HepG2 (cell line): ENCODE measurements at regions not wholly inside any gene's neighbourhood (a gene's known extent, or its start where the extent isn't known, plus 50 kb on each side); places are given as distances from the start of the nearest gene placed in this dataset.
A peak's percentile ranks its signal among the peaks of the same experiment; 100 is the strongest.

Source experiments
- ATAC-seq: fragments of 200-7000 bp; cut with Tn5 transposase; 3 replicates; pipeline ENCODE4 v1.9.1; 2020; ENCODE audit warnings: mild to moderate bottlenecking, moderate library complexity
- BruUV-seq: library from RNA; stranded (reverse); fragments of 400-500 nt; replicated peaks from 2 replicates; lab custom pipeline; 2021; lab: Mats Ljungman, UMichigan
- CTCF ChIA-PET: fragments of 300-600 bp; formaldehyde crosslinking; extraction: SDS; loops from one replicate; lab custom pipeline; 2021; ENCODE audit warnings: low total read pairs, inconsistent platforms, low intra/inter-chr PET ratio; lab: Yijun Ruan, JAX
- POLR2A ChIA-PET: fragments of 350-600 bp; sonication (Branson Sonifier 250); formaldehyde crosslinking; loops from one replicate; lab custom pipeline; 2020; ENCODE audit warnings: antibody characterized with exemption, inconsistent platforms; lab: Yijun Ruan, JAX
- DNase-seq: peaks from one replicate; pipeline ENCODE4 v3.0.0-alpha.2; 2015; ENCODE audit warnings: low spot score
- FAIRE-seq: peaks from 3 replicates; lab custom pipeline; 2011; peaks lifted over from hg19 to GRCh38; lab: Jason Lieb, UNC
- H2AFZ ChIP-seq: one replicate; pipeline ENCODE4 v1.6.1; 2011; ENCODE audit warnings: low read length, inconsistent platforms
- H3K27ac ChIP-seq: fragments of 300-600 bp; 3 replicates; pipeline ENCODE4 v1.8.0; 2011; ENCODE audit warnings: mixed run types, mild to moderate bottlenecking, mixed read lengths, low read length, inconsistent platforms; ENCODE audit not compliant: insufficient read depth; ENCODE audit errors: extremely low read length
- H3K27me3 ChIP-seq, 2 experiments: fragments of 200-600 bp in 1 of 2; 2 replicates in 1 of 2; 3 replicates in 1 of 2; pipeline versions ENCODE4 v1.6.0 to v1.8.0; 2011; ENCODE audit warnings: low read length in 2 of 2, mild to moderate bottlenecking in 2 of 2, moderate library complexity in 2 of 2, inconsistent platforms in 1 of 2; ENCODE audit not compliant: insufficient read depth in 2 of 2, control insufficient read depth in 1 of 2
- H3K36me3 ChIP-seq, 2 experiments: fragments of 200-600 bp in 1 of 2; replicated peaks in 1 of 2; 2 replicates in 1 of 2; 3 replicates in 1 of 2; pipeline versions ENCODE4 v1.5.1 to v1.8.0; 2011; ENCODE audit warnings: low read length in 2 of 2, inconsistent platforms in 1 of 2; ENCODE audit not compliant: insufficient read depth in 2 of 2, control insufficient read depth in 1 of 2
- H3K4me1 ChIP-seq: 2 replicates; pipeline ENCODE4 v1.5.1; 2012; ENCODE audit warnings: low read length, inconsistent platforms; ENCODE audit not compliant: insufficient read depth
- H3K4me2 ChIP-seq: 2 replicates; pipeline ENCODE4 v1.6.0; 2011; ENCODE audit warnings: low read depth, low read length, inconsistent platforms
- H3K4me3 ChIP-seq, 3 experiments: fragments of 200-600 bp in 1 of 3; sonication (generic), shearing (Covaris generic) in 1 of 3; replicated peaks in 1 of 3; 2 replicates each; pipeline ENCODE4 v1.5.1; 2011 to 2016; ENCODE audit warnings: low read length in 3 of 3, inconsistent platforms in 2 of 3, low read depth in 2 of 3, mild to moderate bottlenecking in 2 of 3, control low read depth in 1 of 3, mixed read lengths in 1 of 3; ENCODE audit not compliant: insufficient read depth in 1 of 3
- H3K79me2 ChIP-seq: one replicate; pipeline ENCODE4 v1.6.1; 2011; ENCODE audit warnings: low read length, inconsistent platforms; ENCODE audit not compliant: insufficient read depth
- H3K9ac ChIP-seq: 2 replicates; pipeline ENCODE4 v1.6.0; 2011; ENCODE audit warnings: mild to moderate bottlenecking, low read depth, low read length, inconsistent platforms; ENCODE audit not compliant: insufficient read depth
- H3K9me3 ChIP-seq: 2 replicates; pipeline ENCODE4 v1.5.1; 2012; ENCODE audit warnings: mild to moderate bottlenecking, low read length
- H4K20me1 ChIP-seq: 2 replicates; pipeline ENCODE4 v1.6.0; 2011; ENCODE audit warnings: inconsistent platforms, mild to moderate bottlenecking, low read length, moderate library complexity; ENCODE audit not compliant: insufficient read depth
- CBFB ChIP-seq: sonication (generic); formaldehyde crosslinking; IDR thresholded peaks from 2 replicates; pipeline ENCODE4 v1.4.0; 2020; ENCODE audit warnings: missing genetic modification reagents
- CCAR2 ChIP-seq: fragments of 200-400 bp; formaldehyde crosslinking; optimal IDR thresholded peaks from 2 replicates; pipeline ENCODE3; 2018; ENCODE audit warnings: low read depth, mild to moderate bottlenecking, low read length, moderate library complexity
- EED ChIP-seq: sonication (generic); formaldehyde crosslinking; IDR thresholded peaks from 2 replicates; pipeline ENCODE4 v1.5.0; 2020; ENCODE audit warnings: mild to moderate bottlenecking, missing genetic modification reagents
- GLI4 ChIP-seq: sonication (generic); formaldehyde crosslinking; IDR thresholded peaks from 2 replicates; pipeline ENCODE4 v1.5.1; 2020; ENCODE audit warnings: missing genetic modification reagents, mild to moderate bottlenecking, moderate library complexity, borderline replicate concordance
- MBNL3 ChIP-seq: fragments of 250-450 bp; sonication (Bioruptor Pico); conservative IDR thresholded peaks from 2 replicates; pipeline ENCODE4 v1.8.0; 2022; ENCODE audit warnings: mild to moderate bottlenecking, inconsistent platforms
- NCOR1 ChIP-seq: fragments of 200-600 bp; sonication (generic); IDR thresholded peaks from 2 replicates; pipeline ENCODE4 v1.7.0; 2017; ENCODE audit warnings: antibody characterized with exemption, low read length, borderline replicate concordance
- STAG1 ChIP-seq: sonication (generic); formaldehyde crosslinking; IDR thresholded peaks from 2 replicates; pipeline ENCODE4 v1.4.0; 2020; ENCODE audit warnings: missing genetic modification reagents
- THAP11 ChIP-seq: IDR thresholded peaks from 2 replicates; pipeline ENCODE4 v1.6.1; 2016; ENCODE audit warnings: missing biosample characterization, missing genetic modification reagents
- ZFP62 ChIP-seq: sonication (generic); formaldehyde crosslinking; IDR thresholded peaks from 2 replicates; pipeline ENCODE4 v1.4.0; 2020; ENCODE audit warnings: missing genetic modification reagents
- ZMYM2 ChIP-seq: sonication (generic); formaldehyde crosslinking; IDR thresholded peaks from 2 replicates; pipeline ENCODE4 v1.8.0; 2022; ENCODE audit warnings: mild to moderate bottlenecking, missing genetic modification reagents
- ZNF3 ChIP-seq: IDR thresholded peaks from 2 replicates; pipeline ENCODE4 v1.7.0; 2017; ENCODE audit warnings: inconsistent platforms
- ZNF720 ChIP-seq: sonication (generic); formaldehyde crosslinking; IDR thresholded peaks from 2 replicates; pipeline ENCODE4 v1.4.0; 2020; ENCODE audit warnings: missing genetic modification reagents
- ZNF761 ChIP-seq: sonication (generic); formaldehyde crosslinking; conservative IDR thresholded peaks from 2 replicates; pipeline ENCODE4 v1.4.0; 2020; ENCODE audit warnings: mild to moderate bottlenecking, missing genetic modification reagents
- ZNF766 ChIP-seq: sonication (generic); formaldehyde crosslinking; IDR thresholded peaks from 2 replicates; pipeline ENCODE4 v1.5.0; 2020; ENCODE audit warnings: missing genetic modification reagents, borderline replicate concordance
- ZNF816 ChIP-seq: sonication (generic); formaldehyde crosslinking; IDR thresholded peaks from 2 replicates; pipeline ENCODE4 v1.8.0; 2022; ENCODE audit warnings: missing genetic modification reagents, mild to moderate bottlenecking, borderline replicate concordance
- WGBS: methylation state at CpG from one replicate; pipeline ENCODE4 v1.1.6; 2017; ENCODE audit warnings: low lambda C conversion rate; 5-methylcytosine and 5-hydroxymethylcytosine counted together
- in situ Hi-C: cut with HindIII; loops from 2 replicates; pipeline ENCODE4 v1.10.0; 2017; ENCODE audit warnings: low pct_unique_long_range_greater_than_20kb; ENCODE audit not compliant: extremely low pct_ligation_motif_present
- intact Hi-C: fragments of 100-400 bp; cut with micrococcal nuclease; formaldehyde crosslinking; loops from one replicate; pipeline ENCODE4 v1.10.0; 2022; ENCODE audit not compliant: unreplicated experiment
- TF ChIP-seq, protein P1 (sequence below): sonication (generic); formaldehyde crosslinking; conservative IDR thresholded peaks from 2 replicates; pipeline ENCODE4 v1.8.0; 2022; ENCODE audit warnings: low read depth, missing genetic modification reagents
- TF ChIP-seq, protein P2 (sequence below): sonication (generic); formaldehyde crosslinking; IDR thresholded peaks from 2 replicates; pipeline ENCODE4 v1.9.0; 2021; ENCODE audit warnings: missing genetic modification reagents, mild to moderate bottlenecking, borderline replicate concordance
- TF ChIP-seq, protein P3 (sequence below): sonication (generic); formaldehyde crosslinking; IDR thresholded peaks from 2 replicates; pipeline ENCODE4 v1.4.0; 2020; ENCODE audit warnings: missing genetic modification reagents

DNA sequence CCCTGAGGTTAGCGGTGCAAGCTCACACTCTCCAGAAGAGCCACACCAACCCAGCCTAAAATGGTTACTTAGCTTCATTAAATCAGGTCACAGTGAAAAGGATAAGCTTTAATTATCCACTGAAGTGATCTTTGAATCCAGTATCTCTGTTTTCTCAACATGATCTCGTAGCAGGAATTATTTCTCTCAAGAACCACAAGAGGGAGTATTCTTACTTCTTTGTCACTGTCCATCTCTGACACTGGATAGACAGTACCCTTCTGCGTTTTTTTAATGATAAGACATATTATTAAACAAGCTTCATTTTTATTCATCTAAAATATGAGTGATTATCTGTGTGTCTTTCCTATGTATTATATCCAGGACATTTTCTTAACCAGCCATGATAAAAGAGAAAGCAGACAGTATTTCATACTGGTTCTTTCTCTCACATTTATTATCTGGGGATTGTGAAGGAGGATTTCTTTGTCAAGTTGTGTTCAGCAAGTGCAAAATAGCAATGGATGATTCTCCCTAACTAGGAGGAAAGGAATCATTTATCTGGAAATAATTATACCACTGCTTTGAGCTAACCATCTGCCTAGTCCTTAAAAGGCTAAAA lies 105.4 kb upstream of the CCDC54 start (continued):
- TF ChIP-seq GLI4 (CRISPR knock-in tag) (no peak), CBFB (CRISPR knock-in tag) (no peak), STAG1 (peak; percentile 62)
- TF ChIP-seq, protein P1, sequence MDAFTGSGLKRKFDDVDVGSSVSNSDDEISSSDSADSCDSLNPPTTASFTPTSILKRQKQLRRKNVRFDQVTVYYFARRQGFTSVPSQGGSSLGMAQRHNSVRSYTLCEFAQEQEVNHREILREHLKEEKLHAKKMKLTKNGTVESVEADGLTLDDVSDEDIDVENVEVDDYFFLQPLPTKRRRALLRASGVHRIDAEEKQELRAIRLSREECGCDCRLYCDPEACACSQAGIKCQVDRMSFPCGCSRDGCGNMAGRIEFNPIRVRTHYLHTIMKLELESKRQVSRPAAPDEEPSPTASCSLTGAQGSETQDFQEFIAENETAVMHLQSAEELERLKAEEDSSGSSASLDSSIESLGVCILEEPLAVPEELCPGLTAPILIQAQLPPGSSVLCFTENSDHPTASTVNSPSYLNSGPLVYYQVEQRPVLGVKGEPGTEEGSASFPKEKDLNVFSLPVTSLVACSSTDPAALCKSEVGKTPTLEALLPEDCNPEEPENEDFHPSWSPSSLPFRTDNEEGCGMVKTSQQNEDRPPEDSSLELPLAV: no peak
- TF ChIP-seq, all 625 proteins: peak for 3

DNA sequence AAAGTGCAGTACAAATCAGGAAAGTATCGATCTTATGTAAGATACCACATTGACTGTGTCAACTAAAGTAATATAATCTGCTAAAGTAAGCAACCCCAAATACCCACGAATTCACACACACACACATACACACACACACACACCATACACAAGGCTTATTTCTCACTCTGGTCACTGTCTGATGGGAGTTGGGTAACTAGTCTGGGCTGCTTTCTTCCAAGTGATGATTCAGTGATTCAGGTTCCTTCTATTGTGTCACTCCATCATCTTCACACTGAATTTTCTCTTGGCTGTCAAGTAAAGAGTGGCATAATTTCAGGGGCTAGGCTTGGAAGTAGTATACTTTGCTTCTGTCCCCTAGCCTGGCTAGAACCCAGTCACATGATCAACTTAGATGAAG lies 104.8 kb upstream of the CCDC54 start:
- WGBS: 0% methylated on average over 2 of the region's 2 CpGs
- no peaks in the 10 kb centered on the region for H3K36me3 ChIP-seq
- TF ChIP-seq CCAR2 (no peak), THAP11 (CRISPR knock-in tag) (no peak), NCOR1 (no peak), MBNL3 (no peak), ZNF720 (no peak), ZFP62 (CRISPR knock-in tag) (no peak), EED (CRISPR knock-in tag) (no peak), ZMYM2 (no peak), ZNF766 (CRISPR knock-in tag) (no peak), ZNF816 (no peak), ZNF761 (CRISPR knock-in tag) (no peak), ZNF3 (CRISPR knock-in tag) (no peak)
- TF ChIP-seq, protein P2, sequence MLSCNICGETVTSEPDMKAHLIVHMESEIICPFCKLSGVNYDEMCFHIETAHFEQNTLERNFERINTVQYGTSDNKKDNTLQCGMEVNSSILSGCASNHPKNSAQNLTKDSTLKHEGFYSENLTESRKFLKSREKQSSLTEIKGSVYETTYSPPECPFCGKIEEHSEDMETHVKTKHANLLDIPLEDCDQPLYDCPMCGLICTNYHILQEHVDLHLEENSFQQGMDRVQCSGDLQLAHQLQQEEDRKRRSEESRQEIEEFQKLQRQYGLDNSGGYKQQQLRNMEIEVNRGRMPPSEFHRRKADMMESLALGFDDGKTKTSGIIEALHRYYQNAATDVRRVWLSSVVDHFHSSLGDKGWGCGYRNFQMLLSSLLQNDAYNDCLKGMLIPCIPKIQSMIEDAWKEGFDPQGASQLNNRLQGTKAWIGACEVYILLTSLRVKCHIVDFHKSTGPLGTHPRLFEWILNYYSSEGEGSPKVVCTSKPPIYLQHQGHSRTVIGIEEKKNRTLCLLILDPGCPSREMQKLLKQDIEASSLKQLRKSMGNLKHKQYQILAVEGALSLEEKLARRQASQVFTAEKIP (CRISPR knock-in tag): no peak
- TF ChIP-seq, protein P3, sequence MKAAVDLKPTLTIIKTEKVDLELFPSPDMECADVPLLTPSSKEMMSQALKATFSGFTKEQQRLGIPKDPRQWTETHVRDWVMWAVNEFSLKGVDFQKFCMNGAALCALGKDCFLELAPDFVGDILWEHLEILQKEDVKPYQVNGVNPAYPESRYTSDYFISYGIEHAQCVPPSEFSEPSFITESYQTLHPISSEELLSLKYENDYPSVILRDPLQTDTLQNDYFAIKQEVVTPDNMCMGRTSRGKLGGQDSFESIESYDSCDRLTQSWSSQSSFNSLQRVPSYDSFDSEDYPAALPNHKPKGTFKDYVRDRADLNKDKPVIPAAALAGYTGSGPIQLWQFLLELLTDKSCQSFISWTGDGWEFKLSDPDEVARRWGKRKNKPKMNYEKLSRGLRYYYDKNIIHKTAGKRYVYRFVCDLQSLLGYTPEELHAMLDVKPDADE: no peak
- TF ChIP-seq, protein P1: no peak

More for the DNA sequence above, 104.8 kb upstream of the CCDC54 start:
- in situ Hi-C loops: loop anchor here (10.0 kb wide), 1 partner anchor 152 kb away; no protein-coding TSS in a partner anchor
- ATAC-seq (no peak), FAIRE-seq (no peak), DNase-seq (no peak)
- BruUV-seq: no TSS peak
- CTCF ChIA-PET: interaction anchor here (1.2 to 1.6 kb wide), 3 partner anchors 149 to 271 kb away, joined by 4 to 9 read pairs (median 7); no protein-coding TSS in a partner anchor
- Histone ChIP-seq H4K20me1 (no peaks in the 10 kb centered on the region), H3K4me1 (no peaks in the 10 kb centered on the region), H3K4me2 (no peak overlapping the region), H3K9ac (no peak overlapping the region), H3K79me2 (no peaks in the 10 kb centered on the region), H2AFZ (no peak overlapping the region), H3K4me3 (no peak overlapping the region), H3K9me3 (no peaks in the 10 kb centered on the region), H3K27me3 (no peaks in the 10 kb centered on the region), H3K27ac (no peak overlapping the region)
- intact Hi-C loops: loop anchor here (1.0 to 2.0 kb wide), 2 partner anchors 148 to 271 kb away; no protein-coding TSS in a partner anchor
- POLR2A ChIA-PET: no interaction called here
